AG04450 (cell line): ENCODE measurements at regions not wholly inside any gene's neighbourhood (a gene's known extent, or its start where the extent isn't known, plus 50 kb on each side); places are given as distances from the start of the nearest gene placed in this dataset.
A peak's percentile ranks its signal among the peaks of the same experiment; 100 is the strongest.

ENCODE experiments used
- CTCF ChIA-PET: fragments of 300-600, 350-600 bp; formaldehyde crosslinking; extraction: SDS; loops from one replicate; lab custom pipeline; 2022; ENCODE audit warnings: antibody characterized with exemption, inconsistent platforms; lab: Charles Lee
- POLR2A ChIA-PET: fragments of 350-600 bp; formaldehyde crosslinking; extraction: SDS; loops from one replicate; lab custom pipeline; 2021; ENCODE audit warnings: antibody characterized with exemption, inconsistent platforms; lab: Yijun Ruan, JAX
- DNase-seq: peaks from one replicate; pipeline ENCODE4 v3.0.0-alpha.2; 2011; ENCODE audit warnings: low read depth, low spot score
- H3K27ac ChIP-seq: one replicate; pipeline ENCODE4 v1.5.1; 2012; ENCODE audit warnings: low read depth, low read length, control low read depth
- H3K27me3 ChIP-seq: one replicate; pipeline ENCODE4 v1.6.0; 2012; ENCODE audit warnings: low read length; ENCODE audit not compliant: control insufficient read depth, insufficient read depth
- H3K4me3 ChIP-seq: 2 replicates; pipeline ENCODE4 v1.5.1; 2011; ENCODE audit warnings: mild to moderate bottlenecking, low read depth, low read length, control low read depth
- H3K9me3 ChIP-seq: 2 replicates; pipeline ENCODE4 v1.5.1; 2012; ENCODE audit warnings: low read length; ENCODE audit not compliant: control insufficient read depth, insufficient read depth
- TF ChIP-seq, protein P1 (sequence below): IDR thresholded peaks from 2 replicates; pipeline ENCODE4 v1.5.1; 2011; ENCODE audit warnings: low read depth, low read length, control low read depth, inconsistent platforms

DNA sequence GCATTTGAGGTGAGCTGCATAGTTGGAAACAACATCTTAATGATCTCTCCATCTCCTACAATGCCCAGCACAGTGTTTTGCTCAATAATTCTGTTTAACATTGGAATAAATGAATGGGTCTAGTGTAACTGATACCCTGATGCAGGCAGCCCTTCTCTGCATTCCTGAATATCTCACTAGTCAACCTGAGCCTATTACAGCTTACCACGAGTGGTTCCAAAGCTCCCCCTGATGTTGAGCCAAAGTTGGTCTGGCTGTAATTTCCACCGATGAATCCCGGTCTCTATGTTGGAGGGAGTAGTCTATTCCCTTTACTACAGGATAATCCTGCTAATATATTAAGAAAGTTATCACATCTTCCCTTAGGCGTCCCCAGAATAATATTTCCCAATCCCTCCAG is 63.8 kb downstream of the ZBTB18 start:
- H3K9me3 ChIP-seq: no peaks in the 10 kb centered on the region
- no peak overlapping the region for H3K27ac ChIP-seq
- CTCF ChIA-PET: no interaction called here
- no peak for DNase-seq
- TF ChIP-seq, protein P1, sequence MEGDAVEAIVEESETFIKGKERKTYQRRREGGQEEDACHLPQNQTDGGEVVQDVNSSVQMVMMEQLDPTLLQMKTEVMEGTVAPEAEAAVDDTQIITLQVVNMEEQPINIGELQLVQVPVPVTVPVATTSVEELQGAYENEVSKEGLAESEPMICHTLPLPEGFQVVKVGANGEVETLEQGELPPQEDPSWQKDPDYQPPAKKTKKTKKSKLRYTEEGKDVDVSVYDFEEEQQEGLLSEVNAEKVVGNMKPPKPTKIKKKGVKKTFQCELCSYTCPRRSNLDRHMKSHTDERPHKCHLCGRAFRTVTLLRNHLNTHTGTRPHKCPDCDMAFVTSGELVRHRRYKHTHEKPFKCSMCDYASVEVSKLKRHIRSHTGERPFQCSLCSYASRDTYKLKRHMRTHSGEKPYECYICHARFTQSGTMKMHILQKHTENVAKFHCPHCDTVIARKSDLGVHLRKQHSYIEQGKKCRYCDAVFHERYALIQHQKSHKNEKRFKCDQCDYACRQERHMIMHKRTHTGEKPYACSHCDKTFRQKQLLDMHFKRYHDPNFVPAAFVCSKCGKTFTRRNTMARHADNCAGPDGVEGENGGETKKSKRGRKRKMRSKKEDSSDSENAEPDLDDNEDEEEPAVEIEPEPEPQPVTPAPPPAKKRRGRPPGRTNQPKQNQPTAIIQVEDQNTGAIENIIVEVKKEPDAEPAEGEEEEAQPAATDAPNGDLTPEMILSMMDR: no peak
- H3K4me3 ChIP-seq: no peak overlapping the region
- no peaks in the 10 kb centered on the region for H3K27me3 ChIP-seq
- POLR2A ChIA-PET: no interaction called here

DNA sequence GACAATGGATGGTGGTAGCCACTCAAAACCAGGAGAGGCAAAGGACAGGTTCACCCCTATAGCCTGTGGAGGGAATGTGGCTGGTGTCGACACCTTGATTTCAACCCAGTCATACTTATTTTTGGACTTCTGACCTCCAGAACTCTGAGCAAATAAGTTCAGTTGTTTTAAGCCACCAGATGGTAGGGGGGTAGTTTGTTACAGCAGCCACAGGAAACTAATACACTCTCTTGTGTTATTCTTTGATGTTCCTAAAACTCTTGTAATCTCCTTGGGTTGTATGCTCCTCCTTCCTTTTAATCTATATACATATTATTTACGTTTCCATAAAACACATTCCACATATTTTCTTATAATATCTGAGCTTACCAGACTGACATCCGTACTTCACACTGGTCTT is 65.9 kb downstream of the ZBTB18 start:
- Histone ChIP-seq H3K27me3 (no peaks in the 10 kb centered on the region), H3K9me3 (no peaks in the 10 kb centered on the region), H3K27ac (no peak overlapping the region), H3K4me3 (no peak overlapping the region)
- no peak for DNase-seq
- TF ChIP-seq, protein P1: no peak
- ChIA-PET CTCF (interaction anchor here (0.6 kb wide), 1 partner anchor 28 kb away, joined by 3 read pairs; no protein-coding TSS in a partner anchor), POLR2A (interaction anchor here (0.9 kb wide), 1 partner anchor 47 kb away, joined by 3 read pairs; no protein-coding TSS in a partner anchor)

DNA sequence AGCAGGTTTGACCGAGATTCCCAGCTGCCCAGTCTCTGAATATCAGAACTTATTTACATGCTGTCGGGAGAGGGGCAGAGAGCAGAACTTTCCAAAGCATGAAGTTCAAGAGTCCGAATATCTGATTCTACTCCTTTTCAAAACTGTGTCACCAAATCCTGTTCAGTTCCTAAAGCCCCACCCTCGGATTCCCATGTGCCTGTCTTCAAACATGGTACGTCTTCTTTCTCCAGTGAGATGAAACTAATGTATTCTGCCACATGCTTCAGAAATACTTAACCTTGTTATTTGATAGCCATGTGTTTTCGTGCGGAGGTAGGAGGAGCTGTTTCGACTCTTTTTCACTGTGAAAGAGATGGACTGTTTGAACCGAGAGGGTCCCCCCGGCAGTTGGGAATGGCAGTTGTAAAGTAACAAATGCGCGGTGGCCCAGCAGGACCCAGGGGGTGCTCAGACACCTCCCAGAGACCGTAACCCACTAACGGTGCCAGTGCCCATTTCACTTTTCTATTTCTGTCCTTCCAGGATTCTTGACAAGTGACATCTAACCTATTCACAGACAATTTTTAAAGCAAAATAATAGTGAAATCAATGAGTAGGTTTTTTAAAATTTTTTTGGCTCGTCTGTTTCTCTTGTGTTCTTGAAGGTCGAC is 67.2 kb downstream of the ZBTB18 start:
- ChIA-PET CTCF (interaction anchor here (1.5 kb wide), 1 partner anchor 36 kb away, joined by 3 read pairs; no protein-coding TSS in a partner anchor), POLR2A (no interaction called here)
- no peak for DNase-seq

DNA sequence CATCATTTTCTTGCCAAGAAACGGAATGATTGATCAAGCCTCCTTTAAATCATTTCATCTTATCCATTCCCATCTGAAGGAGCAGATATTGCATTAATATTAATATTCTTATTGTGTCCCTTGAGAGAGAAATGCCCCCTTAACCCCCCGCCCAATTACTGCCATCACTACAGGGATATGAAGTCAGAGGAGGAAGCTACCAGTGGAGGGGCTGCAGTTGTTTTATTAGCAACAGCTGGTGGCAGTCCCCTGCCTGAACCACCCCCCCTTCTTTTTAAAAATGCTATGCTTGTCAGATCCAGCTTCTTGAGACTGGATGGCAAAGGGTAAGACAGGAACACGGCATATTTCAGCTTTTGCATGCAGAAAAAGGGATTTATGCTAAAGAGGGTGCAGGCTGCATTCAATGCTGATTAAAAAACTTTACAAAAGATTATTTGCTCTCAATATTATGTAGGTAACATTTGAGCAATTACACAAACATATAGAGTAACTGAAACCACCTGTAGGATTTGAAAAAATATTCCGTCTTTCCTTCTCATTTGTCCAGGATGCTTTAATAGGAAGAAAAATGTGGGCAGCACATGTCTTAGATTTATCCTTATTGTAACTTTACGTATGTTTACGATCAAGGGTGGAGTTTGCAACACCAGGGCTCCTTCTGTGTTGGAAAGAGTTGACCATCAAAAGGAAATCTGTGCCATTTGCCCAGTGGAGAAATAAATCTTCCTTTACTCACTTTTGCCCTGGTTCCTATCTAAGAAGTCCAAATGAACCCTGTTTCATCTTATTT is 77.7 kb downstream of the ZBTB18 start:
- CTCF ChIA-PET: interaction anchor here (0.6 kb wide), 1 partner anchor 28 kb away, joined by 3 read pairs; no protein-coding TSS in a partner anchor
- Histone ChIP-seq H3K9me3 (no peaks in the 10 kb centered on the region; the same call in 1 of the 2 replicates), H3K27me3 (no peaks in the 10 kb centered on the region), H3K4me3 (no peak overlapping the region), H3K27ac (no peak overlapping the region)
- no peak for DNase-seq
- TF ChIP-seq, protein P1: no peak
- POLR2A ChIA-PET: no interaction called here

More for the DNA sequence above, 67.2 kb downstream of the ZBTB18 start:
- TF ChIP-seq, protein P1: 0 out of 2 replicates have a peak, but pooled peaks have one; percentile 3
- Histone ChIP-seq H3K9me3 (no peaks in the 10 kb centered on the region), H3K27ac (no peak overlapping the region), H3K4me3 (no peak overlapping the region), H3K27me3 (no peaks in the 10 kb centered on the region)
